HG02870 (cell line): ENCODE measurements at regions not wholly inside any gene's neighbourhood (a gene's known extent, or its start where the extent isn't known, plus 50 kb on each side); places are given as distances from the start of the nearest gene placed in this dataset.
A peak's percentile ranks its signal among the peaks of the same experiment; 100 is the strongest.

Source experiments
- ATAC-seq: cut with Tn5 transposase; IDR thresholded peaks from one replicate; pipeline ENCODE4 v1.9.1; 2021; ENCODE audit warnings: mild to moderate bottlenecking, moderate library complexity; ENCODE audit not compliant: unreplicated experiment

DNA sequence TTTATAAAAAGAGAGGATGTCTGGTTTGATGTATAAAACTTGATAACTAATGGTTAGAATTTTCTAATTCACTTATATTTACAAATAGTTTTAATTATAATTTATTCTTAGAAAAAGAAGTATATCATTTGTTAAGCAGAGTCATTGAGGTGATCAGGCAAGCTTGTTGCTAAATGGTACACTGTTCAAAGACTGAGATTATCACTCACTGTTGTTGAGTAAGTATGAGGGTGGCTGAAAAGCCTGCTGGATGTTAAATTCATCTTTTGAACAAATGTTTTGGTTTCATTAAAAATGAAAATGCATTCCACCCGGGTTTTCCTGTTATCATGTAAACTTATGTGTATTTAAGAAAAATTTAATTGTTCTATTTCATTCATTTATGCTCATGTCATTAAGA, 451.8 kb downstream of the ADAMTS20 start:
- ATAC-seq, result no peak

DNA sequence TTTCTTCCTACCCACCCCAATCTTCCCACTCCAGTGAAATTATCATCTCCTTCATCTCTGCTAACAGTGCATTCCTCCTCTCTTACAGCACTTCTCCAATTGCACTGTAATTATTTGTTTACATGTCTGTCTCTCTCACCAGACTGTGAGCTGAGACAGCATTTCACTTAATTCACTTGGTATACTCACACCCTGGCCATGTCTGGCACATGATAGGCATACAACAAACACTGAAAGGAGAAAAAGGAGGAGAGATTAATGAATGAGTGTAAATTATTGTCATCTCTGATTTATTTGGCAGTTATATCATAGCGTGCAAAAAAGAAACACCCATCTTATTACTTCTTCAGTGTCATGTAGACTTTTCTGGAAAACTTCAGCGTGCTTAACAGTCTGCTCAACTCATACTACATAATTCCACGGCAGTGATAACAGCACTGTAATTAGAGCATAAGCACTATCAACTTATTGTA, 452.3 kb downstream of the ADAMTS20 start:
- ATAC-seq, result no peak

DNA sequence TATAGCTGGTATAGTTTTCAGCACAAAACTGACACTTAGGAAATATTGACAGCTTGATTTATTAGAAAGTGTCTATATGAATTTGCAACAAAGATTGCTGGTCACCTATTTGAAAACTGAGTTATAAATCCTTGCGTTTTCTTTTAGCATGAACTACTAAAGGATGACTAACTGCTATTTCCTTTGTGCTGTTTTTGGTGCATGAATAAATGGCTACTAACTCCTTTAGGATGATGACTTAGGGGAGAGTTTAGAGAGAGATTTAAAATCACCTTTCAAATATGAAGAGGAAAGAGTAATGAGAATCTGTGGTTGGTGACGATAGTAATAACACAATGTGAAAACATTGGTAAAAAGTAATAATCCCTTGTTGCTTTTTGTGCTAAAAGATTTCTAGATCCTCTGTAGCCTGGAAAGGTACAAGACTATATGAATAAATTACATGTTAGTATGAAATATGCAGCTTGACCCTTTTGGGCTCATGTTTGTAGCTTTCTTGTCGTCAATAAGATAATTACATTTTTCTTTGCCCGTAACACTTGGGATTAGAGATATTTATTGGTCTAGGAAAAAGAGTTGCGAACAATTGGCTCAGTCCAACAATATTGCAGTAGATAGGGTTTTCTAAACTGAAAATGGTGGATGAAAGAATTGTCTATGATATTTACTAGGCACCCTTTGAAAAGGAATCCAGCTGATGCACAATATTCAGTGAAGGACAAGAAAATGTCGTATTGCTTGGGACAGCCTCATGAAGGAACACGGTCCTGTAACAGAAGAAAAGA, 453.0 kb downstream of the ADAMTS20 start:
- ATAC-seq, result no peak

DNA sequence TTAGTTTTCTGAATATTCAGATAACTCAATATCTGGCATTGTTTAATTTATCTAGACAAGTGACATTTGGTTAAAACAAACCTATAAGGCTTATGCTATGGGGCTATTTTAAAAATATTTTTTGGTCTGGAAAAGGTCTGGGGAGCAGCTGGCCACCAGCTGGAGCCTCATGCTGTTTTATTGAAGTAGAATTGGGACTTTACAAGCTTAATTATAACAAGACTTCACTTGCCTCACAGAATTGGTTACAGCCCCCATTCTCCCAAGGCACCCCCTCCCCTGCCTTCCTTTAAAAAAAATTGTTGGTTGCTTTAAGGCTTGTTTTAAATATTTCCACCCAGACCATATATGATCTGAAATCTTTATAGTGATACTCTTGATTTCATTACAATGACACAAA, 453.9 kb downstream of the ADAMTS20 start:
- no peak for ATAC-seq

DNA sequence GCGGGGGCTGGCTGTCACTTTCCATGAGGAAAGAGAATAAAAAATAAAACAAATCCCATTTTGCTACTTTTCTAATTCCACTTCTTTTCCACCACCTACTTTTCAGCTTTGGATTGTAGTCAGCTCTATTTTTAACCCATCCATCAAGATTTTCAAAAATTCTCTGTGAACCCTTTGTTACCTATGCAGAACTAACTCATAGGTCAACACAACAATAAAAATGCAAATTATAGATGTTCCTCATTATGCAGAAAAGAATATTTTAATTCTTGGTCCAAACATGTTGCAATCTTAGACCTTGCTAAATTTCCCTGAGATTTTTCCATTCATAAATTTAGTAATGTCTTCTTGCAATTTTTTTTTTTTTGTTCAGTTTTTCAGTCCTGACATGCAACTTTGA, 454.5 kb downstream of the ADAMTS20 start:
- ATAC-seq, result no peak

DNA sequence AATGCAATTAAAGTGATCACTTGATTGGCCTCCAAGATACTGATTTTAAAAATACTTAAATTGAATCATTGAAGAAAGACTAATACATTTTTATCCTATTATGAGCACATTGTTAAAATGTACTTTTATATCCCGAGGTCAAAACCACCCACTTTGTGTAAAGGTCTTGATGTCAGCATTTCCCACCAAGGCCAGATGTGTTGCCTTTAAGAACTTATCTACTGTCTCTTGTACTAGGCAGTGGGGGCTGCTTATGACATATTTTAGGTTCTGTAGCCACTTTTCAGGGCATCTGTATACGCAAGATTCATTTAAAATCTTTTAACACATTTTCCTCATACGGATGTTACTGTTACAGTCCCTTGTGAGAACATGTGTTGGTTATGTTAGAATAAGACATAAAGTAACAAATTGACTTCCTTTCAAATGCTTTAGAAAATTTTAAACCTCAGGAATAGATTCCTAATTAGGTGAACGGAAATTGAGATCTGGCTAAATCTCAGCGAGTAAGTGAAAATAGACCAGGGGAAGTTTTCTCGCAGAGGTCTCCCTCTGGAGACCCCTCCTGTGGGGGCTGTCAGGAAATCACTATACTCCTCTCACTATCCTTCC, 456.2 kb downstream of the ADAMTS20 start:
- ATAC-seq, result no peak

DNA sequence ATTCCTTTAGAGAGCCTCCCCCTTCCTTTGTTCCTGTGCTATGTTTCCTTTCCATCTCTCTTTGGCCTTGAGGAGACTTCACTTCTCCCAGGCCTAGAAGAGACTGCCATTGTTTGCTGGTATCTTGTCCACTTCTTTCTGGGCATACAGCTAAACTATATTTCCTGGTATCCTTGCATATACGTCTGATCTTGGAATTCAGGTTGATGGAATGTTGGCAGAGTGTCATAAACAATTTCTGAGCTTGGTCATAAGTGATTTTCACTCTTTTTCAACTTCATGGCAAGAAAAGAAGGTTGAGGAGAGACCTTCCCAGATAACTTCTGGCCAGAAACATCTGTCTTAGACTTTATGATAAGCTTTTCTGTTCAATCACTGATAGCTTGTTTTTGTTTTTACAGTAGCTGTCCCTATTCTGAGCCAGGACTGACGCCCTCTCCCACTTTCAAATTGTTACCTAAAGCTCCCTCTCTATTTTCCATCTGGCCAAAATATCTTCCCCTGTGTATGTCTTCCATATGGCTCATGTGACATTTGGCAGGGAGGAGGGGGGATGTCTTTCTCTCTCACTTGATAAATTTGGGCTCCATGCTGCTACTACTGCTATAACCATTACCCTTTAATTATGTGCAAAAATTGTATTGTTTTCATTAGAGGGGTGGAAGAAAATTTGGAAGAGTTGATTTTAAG, 457.0 kb downstream of the ADAMTS20 start:
- no peak for ATAC-seq

DNA sequence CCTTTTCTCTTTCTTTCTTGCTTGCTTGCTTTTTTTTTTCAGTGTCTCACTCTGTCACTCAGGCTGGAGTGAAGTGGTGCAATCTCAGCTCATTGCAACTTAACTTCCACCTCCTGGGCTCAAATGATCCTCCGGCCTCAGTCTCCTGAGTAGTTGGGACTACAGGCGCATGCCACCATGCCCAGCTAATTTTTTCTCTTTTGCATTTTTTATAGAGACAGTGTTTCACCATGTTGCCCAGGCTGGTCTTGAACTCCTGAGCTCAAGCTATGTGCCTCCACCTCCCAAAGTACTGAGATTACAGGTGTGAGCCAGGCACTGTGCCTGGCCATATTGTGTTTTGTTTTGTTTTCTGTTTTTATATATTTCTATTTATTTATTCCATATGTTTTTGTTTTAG, 461.0 kb downstream of the ADAMTS20 start:
- no peak for ATAC-seq

DNA sequence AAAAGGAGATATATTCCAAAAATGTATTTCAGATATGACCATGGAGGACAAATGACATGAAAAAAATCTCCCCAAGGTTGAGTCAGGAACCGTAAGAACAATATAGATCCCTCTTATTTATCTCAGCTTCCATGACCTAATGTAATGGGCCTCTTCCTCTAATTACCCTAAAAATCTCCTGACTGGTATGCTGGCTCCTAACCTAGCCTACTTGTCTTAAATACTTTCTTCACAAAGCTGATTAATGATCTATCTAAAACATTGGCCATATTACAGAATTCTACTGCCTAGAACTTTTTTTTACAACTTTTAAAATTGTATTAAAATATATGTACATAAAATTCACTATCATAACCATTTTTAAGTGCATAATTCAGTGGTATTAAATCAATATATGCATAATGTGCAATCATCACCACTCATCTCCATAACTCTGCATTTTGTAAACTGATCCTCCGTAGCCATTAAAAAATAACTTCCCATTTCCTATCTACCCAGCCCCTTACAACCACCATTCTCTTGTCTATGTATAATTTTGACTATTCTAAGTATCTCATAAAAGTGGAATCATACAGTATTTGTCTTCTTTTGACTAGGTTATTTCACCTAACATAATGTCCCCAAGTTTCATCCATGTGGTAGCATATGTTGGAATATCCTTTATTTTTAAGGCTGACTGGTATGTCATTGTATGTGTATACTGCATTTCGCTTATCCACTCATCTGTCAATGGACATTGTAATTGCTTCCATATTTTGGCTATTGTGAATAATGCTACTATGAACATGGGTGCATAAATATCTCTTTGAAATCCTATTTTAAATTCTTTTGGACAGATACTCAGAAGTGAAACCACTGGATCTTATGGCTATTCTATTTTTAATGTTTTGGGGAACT, 464.6 kb downstream of the ADAMTS20 start:
- no peak for ATAC-seq

DNA sequence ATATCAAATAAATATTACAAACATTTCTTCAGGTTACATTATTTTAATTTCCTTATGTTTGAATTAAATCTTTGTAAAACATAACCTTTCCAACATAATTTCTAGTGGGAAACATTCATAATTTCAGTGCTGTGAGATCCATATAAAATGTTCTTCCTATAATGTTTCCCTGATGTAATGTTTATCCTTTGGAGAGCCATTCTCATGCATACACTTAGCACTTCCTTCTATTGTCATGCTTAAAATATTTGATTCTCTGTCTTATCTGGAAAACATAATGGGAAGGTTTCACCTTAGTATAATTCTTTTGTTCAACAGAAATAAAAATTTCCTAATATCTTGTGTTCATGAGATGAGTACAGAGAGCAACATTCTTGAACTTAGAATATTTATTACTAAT, 472.5 kb downstream of the ADAMTS20 start:
- ATAC-seq, result no peak

DNA sequence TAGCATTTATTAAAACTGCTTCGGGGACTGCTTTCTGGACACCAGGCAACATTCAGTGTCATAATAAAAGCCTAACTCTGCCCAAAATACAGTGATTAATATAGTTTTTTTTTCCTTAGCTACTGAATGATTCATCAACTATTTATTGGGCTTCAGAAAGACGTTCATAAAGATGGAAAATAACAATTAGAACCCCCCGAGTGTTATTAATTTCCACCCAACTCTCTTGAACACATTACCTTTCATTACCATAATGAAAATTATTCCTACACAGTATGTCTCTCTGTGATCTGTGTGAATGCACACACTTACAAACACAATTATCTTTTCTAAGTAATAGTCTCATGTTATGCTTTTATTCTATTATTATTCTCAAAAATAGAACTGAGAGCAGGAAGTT, 473.0 kb downstream of the ADAMTS20 start:
- no peak for ATAC-seq

DNA sequence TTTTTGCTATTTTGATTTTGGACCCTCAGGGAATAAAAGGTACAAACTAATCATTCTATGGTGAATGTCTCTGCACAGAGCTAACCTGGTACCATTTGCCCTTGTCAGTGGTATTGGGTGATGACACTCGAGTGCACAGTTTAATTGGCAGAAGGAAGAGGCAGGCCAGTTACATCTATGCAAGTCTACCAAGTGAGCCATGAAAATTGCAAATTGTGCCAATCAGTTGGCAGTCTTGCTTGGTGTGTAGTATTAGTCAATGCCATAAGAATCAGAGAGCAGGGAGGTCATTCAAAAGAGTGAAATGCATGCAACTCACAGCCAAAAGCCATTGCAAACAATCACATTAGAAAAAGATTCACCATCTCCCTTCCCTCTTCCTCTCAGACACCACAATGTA, 479.6 kb downstream of the ADAMTS20 start:
- no peak for ATAC-seq

DNA sequence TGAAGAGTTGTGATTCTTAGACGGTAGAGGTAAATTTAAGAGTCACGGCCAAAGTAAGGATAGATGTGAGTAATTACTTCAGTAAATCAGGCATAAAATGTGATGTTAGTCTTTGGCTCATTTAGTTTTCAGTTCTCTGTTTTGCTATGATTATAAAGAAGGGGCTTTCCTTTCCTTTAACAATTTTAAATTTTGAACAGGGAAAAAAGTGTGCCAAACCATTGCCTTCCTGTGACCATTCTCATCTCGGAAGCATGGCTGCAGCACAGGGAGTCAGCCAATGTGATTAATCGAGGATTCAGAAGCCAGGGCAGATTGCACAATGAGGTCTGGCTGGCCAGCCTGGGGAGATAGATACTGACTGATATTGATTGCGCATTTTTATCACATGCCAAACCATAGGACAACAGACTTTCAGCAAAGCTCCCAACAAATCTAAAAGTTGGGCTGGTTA, 480.2 kb upstream of the PRICKLE1 start:
- peak; percentile 62 for ATAC-seq

DNA sequence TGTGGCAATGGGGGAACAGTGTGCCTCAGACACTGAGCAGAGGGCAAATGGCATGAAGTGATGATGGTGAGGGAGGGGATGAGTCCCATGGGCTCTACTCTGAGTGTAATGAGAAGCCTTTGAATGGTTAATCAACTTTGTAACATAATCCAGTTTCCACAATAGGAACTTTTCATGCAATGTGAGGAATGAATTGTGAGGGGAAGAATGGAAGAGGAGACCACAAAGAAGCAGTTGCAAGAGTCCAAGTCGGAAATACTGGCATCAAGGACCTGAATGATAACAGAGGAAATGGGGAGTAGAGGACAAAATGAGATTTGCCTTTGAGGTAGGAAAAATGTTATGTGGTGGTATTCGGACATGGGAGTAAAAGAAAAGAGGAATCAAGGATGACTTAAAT, 476.9 kb upstream of the PRICKLE1 start:
- no peak for ATAC-seq

DNA sequence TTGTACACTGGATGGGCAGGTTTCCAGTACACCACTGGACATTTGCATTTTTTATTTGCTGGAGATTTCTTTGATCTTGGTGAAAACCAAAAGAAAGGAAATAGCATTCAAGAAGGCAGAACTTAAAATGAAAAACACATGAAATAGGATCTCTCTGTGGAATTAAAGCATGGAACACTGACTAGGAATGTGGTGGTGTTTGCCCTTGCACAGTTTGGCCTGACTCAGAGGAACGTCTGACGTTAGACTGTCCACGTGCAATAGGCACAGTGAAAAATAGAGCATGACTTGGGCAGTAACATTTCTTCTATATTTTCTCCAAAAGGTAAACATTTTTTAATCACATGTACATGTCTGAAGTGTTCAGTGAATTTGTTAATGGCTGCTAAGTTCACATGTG, 474.1 kb upstream of the PRICKLE1 start:
- ATAC-seq, result no peak

DNA sequence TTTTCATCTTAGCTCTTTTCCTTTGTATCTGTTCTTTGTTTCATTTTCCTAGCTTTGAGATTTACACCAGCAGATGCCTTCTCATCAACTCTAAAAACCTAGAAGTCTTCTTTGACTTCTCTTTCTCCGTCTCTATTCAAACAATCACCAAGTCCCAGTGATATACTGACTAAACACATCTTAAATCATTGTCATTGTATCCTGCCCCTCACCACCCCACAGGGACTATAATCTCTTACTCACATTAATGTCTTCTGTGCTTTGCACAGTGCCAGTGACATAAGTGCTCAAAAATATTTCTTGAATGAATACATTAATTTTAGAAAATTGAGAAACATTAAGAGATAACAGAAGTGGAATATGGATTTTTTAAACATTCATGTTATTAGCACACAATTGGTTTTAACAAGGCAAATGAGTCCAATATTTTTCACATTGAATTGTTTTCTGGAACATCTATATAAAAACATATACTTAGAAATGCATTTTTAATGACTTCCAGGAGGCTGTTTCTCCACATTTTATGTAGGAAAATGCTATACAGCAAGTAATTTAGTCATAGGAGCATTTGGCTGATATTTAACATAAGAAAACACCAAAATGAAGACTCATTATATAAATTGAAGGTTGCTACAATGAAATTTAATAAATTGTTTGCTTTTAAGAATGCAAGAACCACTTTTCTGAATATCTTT, 472.8 kb upstream of the PRICKLE1 start:
- no peak for ATAC-seq

DNA sequence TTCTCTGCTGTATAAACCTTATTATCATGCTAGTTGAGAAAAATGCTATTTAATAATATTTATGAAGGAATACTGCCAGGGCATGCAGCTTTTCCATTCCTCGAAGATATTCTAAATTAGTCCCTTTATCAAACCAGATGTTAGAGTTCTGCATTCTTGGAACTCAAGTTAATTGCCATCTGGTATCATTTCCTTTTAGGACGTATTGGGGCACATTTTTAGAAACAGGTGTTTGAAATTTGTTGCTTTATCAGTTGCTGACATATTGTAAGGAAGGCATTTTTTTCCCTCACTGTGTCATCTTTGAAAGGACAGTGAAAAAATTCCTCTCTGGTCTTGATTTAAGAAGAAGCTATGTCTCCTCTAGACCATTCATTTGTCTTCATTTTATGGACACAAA, 471.2 kb upstream of the PRICKLE1 start:
- no peak for ATAC-seq

DNA sequence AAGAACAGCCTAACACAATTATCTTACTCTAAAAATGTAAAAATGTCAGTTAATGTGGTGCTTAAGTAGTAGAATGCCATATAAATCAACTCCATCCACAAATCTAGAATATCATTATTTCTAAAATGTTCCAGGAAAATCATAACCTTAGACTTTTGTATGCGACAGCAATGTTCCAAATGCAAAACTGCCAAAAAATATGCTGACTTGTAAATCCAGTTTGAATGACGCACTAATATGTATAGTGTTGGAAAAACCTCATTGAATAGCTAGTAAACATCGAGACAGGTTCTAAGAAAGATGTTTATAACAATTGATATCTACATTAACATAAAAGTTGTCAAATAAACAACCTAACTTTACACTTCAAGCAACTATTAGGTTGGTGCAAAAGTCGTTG, 469.1 kb upstream of the PRICKLE1 start:
- no peak for ATAC-seq

DNA sequence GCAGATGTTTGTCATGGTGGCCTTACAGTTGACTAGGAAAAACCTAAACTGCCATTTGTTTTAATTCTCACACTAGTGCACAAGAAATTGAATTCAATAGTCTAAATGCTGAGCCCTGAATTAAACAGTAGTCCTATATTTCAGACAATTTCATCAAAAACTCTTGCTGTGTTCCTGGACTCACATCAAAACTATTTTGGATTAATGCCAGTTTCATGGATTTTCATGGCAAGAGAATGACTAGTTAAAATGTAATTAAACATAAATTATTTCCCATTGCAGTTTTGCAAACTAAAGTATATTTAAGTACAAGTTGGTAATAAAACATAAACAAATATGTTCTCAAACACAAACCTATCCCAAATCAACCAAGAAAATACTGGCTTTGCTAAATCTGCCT, 468.0 kb upstream of the PRICKLE1 start:
- ATAC-seq, result no peak

DNA sequence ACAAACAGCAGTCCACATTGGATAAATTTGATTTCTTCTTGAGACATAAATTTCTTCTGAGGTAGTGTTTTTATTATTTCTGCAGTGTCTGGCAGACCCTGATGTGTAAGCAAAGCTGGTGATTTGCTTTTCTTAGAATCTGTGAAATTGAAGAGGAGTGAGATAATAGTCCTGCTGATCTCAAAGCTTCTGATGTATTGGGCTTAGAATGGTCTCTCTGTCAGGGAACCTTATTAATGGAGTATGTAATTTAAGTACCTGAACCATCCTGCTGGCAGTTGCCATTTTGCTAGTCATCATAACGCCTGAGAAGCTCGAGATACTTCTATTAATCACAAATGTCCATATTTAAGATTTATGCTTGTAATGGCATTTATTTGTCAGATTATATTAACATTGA, 464.5 kb upstream of the PRICKLE1 start:
- no peak for ATAC-seq
